HG03175 (cell line): ENCODE measurements at regions not wholly inside any gene's neighbourhood (a gene's known extent, or its start where the extent isn't known, plus 50 kb on each side); places are given as distances from the start of the nearest gene placed in this dataset.

Source experiments
- ATAC-seq: cut with Tn5 transposase; IDR thresholded peaks from one replicate; pipeline ENCODE4 v1.9.1; 2021; ENCODE audit warnings: mild to moderate bottlenecking, moderate library complexity; ENCODE audit not compliant: unreplicated experiment

- no peak for ATAC-seq
Observed at GRCh38 chr7:125573126-125573525, 643.5 kb upstream of the POT1 start.

GRCh38 chr7:125572414-125572813 is 642.8 kb upstream of the POT1 start:
- no peak for ATAC-seq

- ATAC-seq: peak; percentile 99
Observed at GRCh38 chr7:125568799-125569198, 639.2 kb upstream of the POT1 start.

GRCh38 chr7:125567686-125568085 is 638.1 kb upstream of the POT1 start:
- ATAC-seq: no peak

- no peak for ATAC-seq
Observed at GRCh38 chr7:125563964-125564529, 634.4 kb upstream of the POT1 start.

- no peak for ATAC-seq
Observed at GRCh38 chr7:125563557-125563956, 633.9 kb upstream of the POT1 start.

GRCh38 chr7:125561006-125561405 is 631.4 kb upstream of the POT1 start:
- ATAC-seq: peak; percentile 52

- ATAC-seq: no peak
Observed at GRCh38 chr7:125559921-125560320, 630.3 kb upstream of the POT1 start.

GRCh38 chr7:125555916-125556315 is 626.3 kb upstream of the POT1 start:
- no peak for ATAC-seq

GRCh38 chr7:125551008-125551407 is 621.4 kb upstream of the POT1 start:
- ATAC-seq: no peak

GRCh38 chr7:125547505-125547904 is 617.9 kb upstream of the POT1 start:
- no peak for ATAC-seq

GRCh38 chr7:125530553-125530952 is 600.9 kb upstream of the POT1 start:
- ATAC-seq: no peak

- no peak for ATAC-seq
Observed at GRCh38 chr7:125529249-125529648, 599.6 kb upstream of the POT1 start.

- ATAC-seq: no peak
Observed at GRCh38 chr7:125526958-125527357, 597.3 kb upstream of the POT1 start.

- ATAC-seq: no peak
Observed at GRCh38 chr7:125526092-125526491, 596.5 kb upstream of the POT1 start.

- no peak for ATAC-seq
Observed at GRCh38 chr7:125516194-125516593, 586.6 kb upstream of the POT1 start.

- ATAC-seq: no peak
Observed at GRCh38 chr7:125512373-125512772, 582.7 kb upstream of the POT1 start.

GRCh38 chr7:125511310-125511709 is 581.7 kb upstream of the POT1 start:
- ATAC-seq: no peak

GRCh38 chr7:125506331-125506730 is 576.7 kb upstream of the POT1 start:
- no peak for ATAC-seq

GRCh38 chr7:125504848-125505247 is 575.2 kb upstream of the POT1 start:
- ATAC-seq: no peak

GRCh38 chr7:125495997-125496396 is 566.4 kb upstream of the POT1 start:
- no peak for ATAC-seq

GRCh38 chr7:125492521-125492920 is 562.9 kb upstream of the POT1 start:
- no peak for ATAC-seq

GRCh38 chr7:125491137-125491536 is 561.5 kb upstream of the POT1 start:
- ATAC-seq: no peak
